Suprapubic skin (tissue), 4 donors: ENCODE measurements at regions not wholly inside any gene's neighbourhood (a gene's known extent, or its start where the extent isn't known, plus 50 kb on each side); places are given as distances from the start of the nearest gene placed in this dataset.

Source experiments
- DNase-seq, 2 donors: peaks; one replicate each; pipeline ENCODE4 v3.0.0-alpha.2; 2019; ENCODE audit warnings: low spot score in 2 of 2
- H3K27ac ChIP-seq: fragments of 200-600 bp; sonication (generic); one replicate; pipeline ENCODE4 v1.5.1; 2019
- H3K27me3 ChIP-seq: fragments of 200-600 bp; sonication (generic); one replicate; pipeline ENCODE4 v1.5.1; 2019
- H3K36me3 ChIP-seq: fragments of 200-600 bp; sonication (generic); one replicate; pipeline ENCODE4 v1.5.1; 2019
- H3K4me1 ChIP-seq: fragments of 200-600 bp; sonication (generic); one replicate; pipeline ENCODE4 v1.5.1; 2019
- H3K4me3 ChIP-seq: fragments of 200-600 bp; sonication (generic); one replicate; pipeline ENCODE4 v1.5.1; 2019; ENCODE audit warnings: mild to moderate bottlenecking
- H3K9me3 ChIP-seq: fragments of 200-600 bp; sonication (generic); one replicate; pipeline ENCODE4 v1.5.1; 2019
- CTCF ChIP-seq, 2 donors: fragments of 200-600 bp in 1 of 2; fragments of 450-650 bp in 1 of 2; sonication (generic) in 1 of 2; IDR thresholded peaks; one replicate each; pipeline ENCODE4 v1.5.1; 2016 to 2019; ENCODE audit warnings: antibody characterized with exemption in 2 of 2, mild to moderate bottlenecking in 1 of 2, moderate library complexity in 1 of 2
- EP300 ChIP-seq: sonication (generic); formaldehyde crosslinking; IDR thresholded peaks from one replicate; pipeline ENCODE4 v1.6.1; 2017; ENCODE audit warnings: antibody characterized with exemption
- POLR2A ChIP-seq, 2 donors: fragments of 450-650 bp; IDR thresholded peaks; one replicate each; pipeline ENCODE4 v1.6.1; 2017; ENCODE audit warnings: antibody characterized with exemption in 2 of 2, mild to moderate bottlenecking in 2 of 2, moderate library complexity in 2 of 2
- POLR2AphosphoS5 ChIP-seq, 3 donors: sonication (generic); formaldehyde crosslinking; IDR thresholded peaks; one replicate each; pipeline ENCODE4 v1.6.1; 2017; ENCODE audit warnings: antibody characterized with exemption in 3 of 3
- WGBS: methylation state at CpG from one replicate; pipeline ENCODE4 v1.1.5; 2018; 5-methylcytosine and 5-hydroxymethylcytosine counted together

GRCh38 chr3:878746-879145 is 214.1 kb upstream of the CNTN6 start:
- H3K27me3 ChIP-seq, result no peaks in the 10 kb centered on the region
- WGBS, result 97% methylated on average over 1 of the region's 1 CpG
- H3K27ac ChIP-seq, result no peak overlapping the region
- no peaks in the 10 kb centered on the region for H3K4me1 ChIP-seq
- DNase-seq, result no peak
- no peaks in the 10 kb centered on the region for H3K36me3 ChIP-seq
- H3K9me3 ChIP-seq, result no peaks in the 10 kb centered on the region
- no peak for TF ChIP-seq CTCF (IDR thresholded peaks at IDR 0.05)
- TF ChIP-seq POLR2AphosphoS5 (IDR thresholded peaks at IDR 0.05), result no peak
- no peak for TF ChIP-seq POLR2A (IDR thresholded peaks at IDR 0.05)
- TF ChIP-seq EP300, result no peak
- H3K4me3 ChIP-seq, result no peak overlapping the region

GRCh38 chr3:880371-880770 is 212.5 kb upstream of the CNTN6 start:
- no peaks in the 10 kb centered on the region for H3K9me3 ChIP-seq
- no peaks in the 10 kb centered on the region for H3K27me3 ChIP-seq
- TF ChIP-seq EP300 (no peak), CTCF (IDR thresholded peaks at IDR 0.05) (no peak), POLR2A (IDR thresholded peaks at IDR 0.05) (no peak), POLR2AphosphoS5 (IDR thresholded peaks at IDR 0.05) (no peak)
- no peak overlapping the region for H3K4me3 ChIP-seq
- H3K36me3 ChIP-seq, result no peaks in the 10 kb centered on the region
- no peaks in the 10 kb centered on the region for H3K4me1 ChIP-seq
- WGBS, result 59% methylated on average over 3 of the region's 3 CpGs
- no peak overlapping the region for H3K27ac ChIP-seq
- no peak for DNase-seq

- WGBS, result 71% methylated on average over 3 of the region's 3 CpGs
- Histone ChIP-seq H3K4me3 (no peak overlapping the region), H3K9me3 (no peaks in the 10 kb centered on the region), H3K4me1 (no peaks in the 10 kb centered on the region), H3K36me3 (no peaks in the 10 kb centered on the region), H3K27me3 (no peaks in the 10 kb centered on the region), H3K27ac (no peak overlapping the region)
- TF ChIP-seq CTCF (IDR thresholded peaks at IDR 0.05) (no peak), EP300 (no peak)
- DNase-seq, result no peak
Measured at GRCh38 chr3:882533-882932, 210.3 kb upstream of the CNTN6 start.

GRCh38 chr3:901953-902778 is 190.7 kb upstream of the CNTN6 start:
- Histone ChIP-seq H3K27me3 (no peaks in the 10 kb centered on the region), H3K4me3 (no peak overlapping the region), H3K9me3 (no peaks in the 10 kb centered on the region), H3K4me1 (no peaks in the 10 kb centered on the region), H3K27ac (no peak overlapping the region), H3K36me3 (no peaks in the 10 kb centered on the region)
- no peak for TF ChIP-seq EP300
- TF ChIP-seq POLR2AphosphoS5 (IDR thresholded peaks at IDR 0.05), result no peak
- no peak for TF ChIP-seq POLR2A (IDR thresholded peaks at IDR 0.05)
- DNase-seq, result no peak
- 60% methylated on average over 2 of the region's 2 CpGs for WGBS

- no peak overlapping the region for H3K4me3 ChIP-seq
- no peak for DNase-seq
- no peaks in the 10 kb centered on the region for H3K36me3 ChIP-seq
- H3K4me1 ChIP-seq, result no peaks in the 10 kb centered on the region
- TF ChIP-seq POLR2A (IDR thresholded peaks at IDR 0.05), result no peak
- TF ChIP-seq CTCF (IDR thresholded peaks at IDR 0.05), result no peak
- TF ChIP-seq EP300, result no peak
- TF ChIP-seq POLR2AphosphoS5 (IDR thresholded peaks at IDR 0.05), result no peak
- WGBS, result 79% methylated on average over 2 of the region's 2 CpGs
- H3K27ac ChIP-seq, result no peak overlapping the region
- H3K9me3 ChIP-seq, result no peaks in the 10 kb centered on the region
- H3K27me3 ChIP-seq, result no peaks in the 10 kb centered on the region
Measured at GRCh38 chr3:905217-905616, 187.6 kb upstream of the CNTN6 start.
